GM19351 (cell line): ENCODE measurements at regions not wholly inside any gene's neighbourhood (a gene's known extent, or its start where the extent isn't known, plus 50 kb on each side); places are given as distances from the start of the nearest gene placed in this dataset.

ENCODE experiments used
- ATAC-seq: cut with Tn5 transposase; IDR thresholded peaks from one replicate; pipeline ENCODE4 v1.9.1; 2021; ENCODE audit warnings: mild to moderate bottlenecking, moderate library complexity; ENCODE audit not compliant: unreplicated experiment

GRCh38 chr13:70714993-70715392, 606.7 kb upstream of the KLHL1 start:
- ATAC-seq = no peak

GRCh38 chr13:70708775-70709174, 600.5 kb upstream of the KLHL1 start:
- ATAC-seq = no peak

GRCh38 chr13:70703755-70704154, 595.5 kb upstream of the KLHL1 start:
- no peak for ATAC-seq

GRCh38 chr13:70694996-70695715, 586.9 kb upstream of the KLHL1 start:
- ATAC-seq = no peak

- ATAC-seq = no peak
Observed at GRCh38 chr13:70668983-70669382, 560.7 kb upstream of the KLHL1 start.

- ATAC-seq = no peak
Observed at GRCh38 chr13:70668293-70668692, 560.0 kb upstream of the KLHL1 start.

- no peak for ATAC-seq
Observed at GRCh38 chr13:70666883-70667556, 558.8 kb upstream of the KLHL1 start.

GRCh38 chr13:70662231-70662940, 554.1 kb upstream of the KLHL1 start:
- no peak for ATAC-seq

GRCh38 chr13:70644052-70644451, 535.8 kb upstream of the KLHL1 start:
- no peak for ATAC-seq

- ATAC-seq = no peak
Observed at GRCh38 chr13:70634893-70635292, 526.6 kb upstream of the KLHL1 start.

- ATAC-seq = no peak
Observed at GRCh38 chr13:70630247-70630646, 522.0 kb upstream of the KLHL1 start.

GRCh38 chr13:70623239-70623638, 515.0 kb upstream of the KLHL1 start:
- ATAC-seq = peak; percentile 69

GRCh38 chr13:70622796-70623195, 514.5 kb upstream of the KLHL1 start:
- no peak for ATAC-seq

- ATAC-seq = no peak
Observed at GRCh38 chr13:70619936-70620335, 511.7 kb upstream of the KLHL1 start.

- ATAC-seq = no peak
Observed at GRCh38 chr13:70616847-70617246, 508.6 kb upstream of the KLHL1 start.

GRCh38 chr13:70613295-70613694, 505.0 kb upstream of the KLHL1 start:
- no peak for ATAC-seq

GRCh38 chr13:70612881-70613280, 504.6 kb upstream of the KLHL1 start:
- ATAC-seq = no peak

- ATAC-seq = no peak
Observed at GRCh38 chr13:70604448-70604847, 496.2 kb upstream of the KLHL1 start.

- no peak for ATAC-seq
Observed at GRCh38 chr13:70593716-70594115, 485.5 kb upstream of the KLHL1 start.

- ATAC-seq = no peak
Observed at GRCh38 chr13:70585109-70585508, 476.9 kb upstream of the KLHL1 start.

GRCh38 chr13:70580825-70581224, 472.6 kb upstream of the KLHL1 start:
- ATAC-seq = no peak

GRCh38 chr13:70579941-70580340, 471.7 kb upstream of the KLHL1 start:
- ATAC-seq = no peak
